ENCODE measurements at regions not wholly inside any gene's neighbourhood (a gene's known extent, or its start where the extent isn't known, plus 50 kb on each side); places are given as distances from the start of the nearest gene placed in this dataset.

- H3K4me3 ChIP-seq (ENCODE audit: low read length): no peak overlapping the region
- no peak overlapping the region for H3K27ac ChIP-seq (ENCODE audit: low read length)
- no peaks in the 10 kb centered on the region for H4K20me1 ChIP-seq (ENCODE audit: insufficient read depth, low read length)
- H3K4me1 ChIP-seq (ENCODE audit: low read length): peaks cover 4% of the 10 kb centered on the region
- H3K36me3 ChIP-seq (replicated peaks; ENCODE audit: low read depth, low read length): no peaks in the 10 kb centered on the region
- H3K79me2 ChIP-seq (ENCODE audit: low read length): no peaks in the 10 kb centered on the region
- H3K9ac ChIP-seq (ENCODE audit: low read length): no peak overlapping the region
- no peaks in the 10 kb centered on the region for H3K27me3 ChIP-seq (ENCODE audit: low read depth, low read length)
- no peak overlapping the region for H2AFZ ChIP-seq (ENCODE audit: low read depth, low read length)
- TF ChIP-seq CTCF (IDR thresholded peaks at IDR 0.05; ENCODE audit: low read depth, low read length) (no peak), EZH2phosphoT487 (IDR thresholded peaks at IDR 0.05; ENCODE audit: low read depth) (no peak)
- no peaks in the 10 kb centered on the region for H3K9me3 ChIP-seq (ENCODE audit: insufficient read depth, low read length)
- peak overlapping the region; percentile 20; the same call in 1 of the 2 replicates for H3K4me2 ChIP-seq (ENCODE audit: low read length)
Measured at GRCh38 chr5:7970816-7971215, 101.9 kb downstream of the MTRR start.

GRCh38 chr5:7976411-7977190, 107.7 kb downstream of the MTRR start:
- TF ChIP-seq CTCF (IDR thresholded peaks at IDR 0.05; ENCODE audit: low read depth, low read length) (no peak), EZH2phosphoT487 (IDR thresholded peaks at IDR 0.05; ENCODE audit: low read depth) (no peak)
- Histone ChIP-seq H3K4me1 (ENCODE audit: low read length) (no peaks in the 10 kb centered on the region), H3K4me2 (ENCODE audit: low read length) (no peak overlapping the region), H3K79me2 (ENCODE audit: low read length) (no peaks in the 10 kb centered on the region), H3K9me3 (ENCODE audit: insufficient read depth, low read length) (no peaks in the 10 kb centered on the region), H3K9ac (ENCODE audit: low read length) (no peak overlapping the region), H4K20me1 (ENCODE audit: insufficient read depth, low read length) (no peaks in the 10 kb centered on the region), H3K27me3 (ENCODE audit: low read depth, low read length) (no peaks in the 10 kb centered on the region), H3K36me3 (replicated peaks; ENCODE audit: low read depth, low read length) (no peaks in the 10 kb centered on the region), H2AFZ (ENCODE audit: low read depth, low read length) (no peak overlapping the region), H3K4me3 (ENCODE audit: low read length) (no peak overlapping the region), H3K27ac (ENCODE audit: low read length) (no peak overlapping the region)

- no peaks in the 10 kb centered on the region for H3K27me3 ChIP-seq (ENCODE audit: low read depth, low read length)
- no peaks in the 10 kb centered on the region for H4K20me1 ChIP-seq (ENCODE audit: insufficient read depth, low read length)
- no peaks in the 10 kb centered on the region for H3K9me3 ChIP-seq (ENCODE audit: insufficient read depth, low read length)
- no peaks in the 10 kb centered on the region for H3K79me2 ChIP-seq (ENCODE audit: low read length)
- TF ChIP-seq EZH2phosphoT487 (IDR thresholded peaks at IDR 0.05; ENCODE audit: low read depth) (no peak), CTCF (IDR thresholded peaks at IDR 0.05; ENCODE audit: low read depth, low read length) (no peak)
- H3K4me3 ChIP-seq (ENCODE audit: low read length): no peak overlapping the region
- H3K27ac ChIP-seq (ENCODE audit: low read length): no peak overlapping the region
- H3K4me1 ChIP-seq (ENCODE audit: low read length): no peaks in the 10 kb centered on the region
- H2AFZ ChIP-seq (ENCODE audit: low read depth, low read length): no peak overlapping the region
- H3K36me3 ChIP-seq (replicated peaks; ENCODE audit: low read depth, low read length): no peaks in the 10 kb centered on the region
- H3K4me2 ChIP-seq (ENCODE audit: low read length): no peak overlapping the region
- H3K9ac ChIP-seq (ENCODE audit: low read length): no peak overlapping the region
Measured at GRCh38 chr5:7978114-7978513, 109.2 kb downstream of the MTRR start.

GRCh38 chr5:7978991-7979390, 110.0 kb downstream of the MTRR start:
- Histone ChIP-seq H4K20me1 (ENCODE audit: insufficient read depth, low read length) (no peaks in the 10 kb centered on the region), H3K79me2 (ENCODE audit: low read length) (no peaks in the 10 kb centered on the region), H3K9ac (ENCODE audit: low read length) (no peak overlapping the region), H3K4me1 (ENCODE audit: low read length) (no peaks in the 10 kb centered on the region), H3K4me2 (ENCODE audit: low read length) (no peak overlapping the region), H3K27me3 (ENCODE audit: low read depth, low read length) (no peaks in the 10 kb centered on the region), H3K27ac (ENCODE audit: low read length) (no peak overlapping the region), H3K9me3 (ENCODE audit: insufficient read depth, low read length) (no peaks in the 10 kb centered on the region), H2AFZ (ENCODE audit: low read depth, low read length) (no peak overlapping the region), H3K36me3 (replicated peaks; ENCODE audit: low read depth, low read length) (no peaks in the 10 kb centered on the region), H3K4me3 (ENCODE audit: low read length) (no peak overlapping the region)
- TF ChIP-seq CTCF (IDR thresholded peaks at IDR 0.05; ENCODE audit: low read depth, low read length) (no peak), EZH2phosphoT487 (IDR thresholded peaks at IDR 0.05; ENCODE audit: low read depth) (no peak)
